HEK293 (cell line): ENCODE measurements at regions not wholly inside any gene's neighbourhood (a gene's known extent, or its start where the extent isn't known, plus 50 kb on each side); places are given as distances from the start of the nearest gene placed in this dataset.

Experiments used
- KLF10 ChIP-seq: fragments of 450-650 bp; IDR thresholded peaks from 2 replicates; pipeline ENCODE4 v1.5.1; 2018; ENCODE audit warnings: missing biosample characterization, mild to moderate bottlenecking, missing genetic modification characterization
- ZNF114 ChIP-seq: fragments of 450-650 bp; formaldehyde crosslinking; IDR thresholded peaks from 2 replicates; pipeline ENCODE4 v1.5.0; 2017; ENCODE audit warnings: missing biosample characterization, missing genetic modification characterization
- ZNF792 ChIP-seq: fragments of 450-650 bp; formaldehyde crosslinking; IDR thresholded peaks from 2 replicates; pipeline ENCODE4 v1.5.1; 2016; ENCODE audit warnings: missing biosample characterization, missing genetic modification characterization

DNA sequence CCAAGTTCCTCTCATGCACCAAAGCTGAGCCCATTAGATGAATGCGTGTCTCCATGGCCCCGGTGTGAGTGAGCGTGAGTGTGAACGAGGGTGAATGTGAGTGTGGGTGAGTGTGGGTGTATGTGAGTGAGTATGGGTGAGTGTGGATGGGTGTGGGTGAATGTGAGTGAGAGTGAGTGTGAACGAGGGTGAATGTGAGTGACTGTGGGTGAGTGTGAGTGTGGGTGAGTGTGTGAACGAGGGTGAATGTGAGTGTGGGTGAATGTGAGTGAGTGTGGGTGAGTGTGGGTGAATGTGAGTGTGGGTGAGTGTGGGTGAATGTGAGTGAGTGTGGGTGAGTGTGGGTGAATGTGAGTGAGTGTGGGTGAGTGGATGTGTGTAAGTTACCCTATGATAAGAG lies 1521.8 kb upstream of the TENM3 start:
- TF ChIP-seq KLF10 (tag by site-specific recombination) = no peak
- TF ChIP-seq ZNF114 (tag by site-specific recombination) = no peak
- TF ChIP-seq ZNF792 = no peak
